Cardiac fibroblast (primary cell): ENCODE measurements at regions not wholly inside any gene's neighbourhood (a gene's known extent, or its start where the extent isn't known, plus 50 kb on each side); places are given as distances from the start of the nearest gene placed in this dataset.

Experiments used
- DNase-seq, 2 donors: peaks; one replicate each; pipeline versions ENCODE4 v3.0.0 to v3.0.0-alpha.2; 2010; ENCODE audit warnings: low read depth in 2 of 2
- H3K4me3 ChIP-seq, 2 donors: replicated peaks in 1 of 2; 1 replicate in 1 of 2; 2 replicates in 1 of 2; pipeline ENCODE4 v1.5.1; 2011; ENCODE audit warnings: low read depth in 2 of 2, low read length in 2 of 2, mild to moderate bottlenecking in 2 of 2, moderate library complexity in 1 of 2
- TF ChIP-seq, protein P1 (sequence below): IDR thresholded peaks from one replicate; pipeline ENCODE4 v1.5.1; 2011; ENCODE audit warnings: low read depth, mild to moderate bottlenecking, low read length, inconsistent platforms

DNA sequence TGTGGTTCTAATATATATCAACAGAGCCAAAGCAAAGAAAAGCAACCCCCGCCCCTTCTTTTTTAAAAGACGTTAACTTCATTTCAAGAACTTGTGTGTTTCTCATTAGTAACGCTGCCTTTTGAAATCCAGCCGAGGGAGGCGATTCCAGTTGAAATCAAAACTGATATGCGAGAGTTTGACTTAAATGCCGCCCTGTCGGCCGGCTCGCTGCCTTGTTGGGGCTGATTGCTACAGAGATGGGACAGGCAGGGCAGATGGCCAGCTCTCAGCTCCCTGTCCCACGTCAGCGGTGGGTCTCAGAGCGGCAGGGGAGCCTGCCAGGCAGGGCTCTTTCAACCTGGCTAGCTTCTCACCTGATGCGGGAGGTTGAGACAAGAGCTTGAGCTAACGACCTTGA, 51.9 kb upstream of the ALX4 start:
- TF ChIP-seq, protein P1, sequence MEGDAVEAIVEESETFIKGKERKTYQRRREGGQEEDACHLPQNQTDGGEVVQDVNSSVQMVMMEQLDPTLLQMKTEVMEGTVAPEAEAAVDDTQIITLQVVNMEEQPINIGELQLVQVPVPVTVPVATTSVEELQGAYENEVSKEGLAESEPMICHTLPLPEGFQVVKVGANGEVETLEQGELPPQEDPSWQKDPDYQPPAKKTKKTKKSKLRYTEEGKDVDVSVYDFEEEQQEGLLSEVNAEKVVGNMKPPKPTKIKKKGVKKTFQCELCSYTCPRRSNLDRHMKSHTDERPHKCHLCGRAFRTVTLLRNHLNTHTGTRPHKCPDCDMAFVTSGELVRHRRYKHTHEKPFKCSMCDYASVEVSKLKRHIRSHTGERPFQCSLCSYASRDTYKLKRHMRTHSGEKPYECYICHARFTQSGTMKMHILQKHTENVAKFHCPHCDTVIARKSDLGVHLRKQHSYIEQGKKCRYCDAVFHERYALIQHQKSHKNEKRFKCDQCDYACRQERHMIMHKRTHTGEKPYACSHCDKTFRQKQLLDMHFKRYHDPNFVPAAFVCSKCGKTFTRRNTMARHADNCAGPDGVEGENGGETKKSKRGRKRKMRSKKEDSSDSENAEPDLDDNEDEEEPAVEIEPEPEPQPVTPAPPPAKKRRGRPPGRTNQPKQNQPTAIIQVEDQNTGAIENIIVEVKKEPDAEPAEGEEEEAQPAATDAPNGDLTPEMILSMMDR = no peak
- H3K4me3 ChIP-seq = no peak overlapping the region
- DNase-seq = no peak

DNA sequence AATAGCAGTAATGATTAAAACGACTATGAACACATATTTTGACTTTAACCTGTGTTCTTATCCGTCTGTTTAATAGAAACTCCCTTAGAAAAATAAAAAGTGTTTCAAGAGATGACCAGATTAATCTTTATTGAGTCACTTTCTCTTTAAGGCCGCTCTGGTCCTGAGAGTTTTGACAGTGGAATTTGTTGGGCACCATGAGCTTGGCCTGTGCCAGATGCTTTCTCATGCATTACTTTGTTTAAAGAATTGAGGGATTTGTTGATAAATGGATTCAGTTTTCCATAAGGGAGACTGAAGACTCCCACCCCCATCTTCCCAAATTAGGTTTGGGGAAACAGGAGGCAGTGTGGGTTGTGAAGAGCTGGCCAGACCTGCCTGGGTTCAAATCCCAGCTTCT, 53.2 kb upstream of the ALX4 start:
- TF ChIP-seq, protein P1 = no peak
- no peak for DNase-seq
- no peak overlapping the region for H3K4me3 ChIP-seq

DNA sequence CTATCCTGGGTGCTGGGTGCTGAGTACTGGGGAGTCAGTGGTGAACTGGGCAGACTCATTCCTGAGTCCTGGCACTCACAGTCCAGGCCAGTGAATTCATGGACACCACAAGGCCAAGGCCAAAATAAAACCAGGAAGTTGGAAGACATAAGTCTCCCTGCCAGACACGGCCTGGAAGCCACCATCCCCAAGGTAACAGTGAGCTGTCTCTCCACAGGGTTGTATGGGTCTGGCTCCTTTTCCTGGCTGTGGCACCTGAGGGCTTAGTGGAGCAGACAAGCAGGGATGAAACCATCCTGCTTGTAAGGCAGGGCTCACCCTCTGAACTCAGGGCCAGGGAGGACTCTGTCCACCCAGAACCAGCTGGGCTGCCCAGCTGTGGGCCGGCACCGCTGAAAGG, 54.7 kb upstream of the ALX4 start:
- H3K4me3 ChIP-seq = no peak overlapping the region
- TF ChIP-seq, protein P1 = no peak
- no peak for DNase-seq

DNA sequence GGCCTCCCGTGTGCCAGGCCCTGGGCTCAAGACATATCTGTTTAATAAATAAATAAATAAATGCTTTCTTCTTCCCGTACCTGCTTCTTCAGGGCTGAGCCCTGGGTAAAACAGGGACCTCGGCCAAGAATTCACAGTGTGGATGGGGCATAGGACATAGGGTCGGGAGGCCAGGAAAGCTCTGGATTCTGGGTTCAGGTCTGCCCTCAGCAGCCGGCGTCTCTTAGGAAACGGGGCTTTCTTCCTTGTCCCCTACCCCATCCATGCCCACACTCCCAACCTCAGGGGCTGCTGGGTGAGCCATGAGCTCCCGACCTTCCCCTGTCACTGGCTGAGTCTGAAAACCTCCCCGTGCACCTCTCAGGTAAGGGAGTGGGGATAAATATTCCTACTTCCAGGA, 55.7 kb upstream of the ALX4 start:
- TF ChIP-seq, protein P1 = no peak
- DNase-seq = no peak
- H3K4me3 ChIP-seq = no peak overlapping the region

DNA sequence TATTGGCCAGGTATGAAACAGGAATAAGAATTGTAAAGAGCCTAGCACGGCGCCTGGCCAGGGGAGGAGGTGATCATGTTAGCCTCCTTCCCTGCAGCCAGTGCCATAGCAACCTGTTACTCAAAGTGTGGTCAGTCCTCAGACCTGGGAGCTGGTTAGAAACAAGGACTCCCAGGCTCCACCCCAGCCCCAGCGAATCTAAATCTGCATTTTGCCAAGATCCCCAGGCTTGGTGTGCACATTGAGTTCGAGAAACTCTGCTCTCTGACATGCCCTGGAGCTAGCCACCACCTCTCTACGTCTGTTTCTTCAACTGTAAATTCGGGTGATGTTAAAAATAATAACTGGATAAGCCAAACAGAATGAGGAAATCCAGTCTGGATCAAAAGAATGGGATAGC, 56.1 kb upstream of the ALX4 start:
- no peak for DNase-seq
- H3K4me3 ChIP-seq = no peak overlapping the region
- TF ChIP-seq, protein P1 = no peak

DNA sequence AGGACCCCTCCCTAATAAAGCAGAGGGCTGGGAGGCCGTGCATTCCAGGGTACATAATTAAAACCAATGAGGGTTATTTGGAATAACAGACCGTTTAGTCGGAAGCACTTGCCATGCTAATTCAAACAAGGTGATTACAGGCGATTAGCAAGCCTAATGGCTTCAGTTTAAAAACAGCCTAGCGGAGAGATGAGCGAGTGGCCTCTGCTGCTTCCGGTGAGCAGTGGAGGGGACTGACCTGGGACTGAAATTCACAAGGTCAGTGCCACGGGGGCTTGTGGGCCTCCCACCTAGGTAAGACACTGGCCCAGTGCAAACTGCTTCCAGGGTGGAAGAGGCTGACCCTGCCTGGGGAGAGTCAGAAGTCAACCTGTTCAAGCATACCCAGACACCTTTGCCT, 56.8 kb upstream of the ALX4 start:
- TF ChIP-seq, protein P1 = no peak
- no peak for DNase-seq

DNA sequence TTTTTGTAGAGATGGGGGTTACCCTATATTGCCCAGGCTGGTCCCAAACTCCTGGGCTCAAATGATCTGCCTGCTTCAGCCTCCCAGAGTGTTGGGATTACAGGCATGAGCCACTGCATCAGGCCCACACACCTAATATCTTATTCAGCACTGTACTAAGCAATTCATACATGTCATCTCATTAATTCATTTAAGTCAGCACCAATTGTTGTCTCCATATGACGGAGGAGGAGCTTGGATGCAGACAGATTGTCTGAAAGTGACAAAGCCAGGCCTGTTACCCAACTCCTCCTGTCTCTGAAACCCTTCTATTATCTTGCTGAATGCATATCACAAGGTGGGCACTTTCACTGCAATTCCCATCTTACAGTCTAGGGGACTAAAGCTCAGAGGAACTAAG, 57.5 kb upstream of the ALX4 start:
- TF ChIP-seq, protein P1 = no peak
- H3K4me3 ChIP-seq = no peak overlapping the region
- DNase-seq = no peak

More for the DNA sequence above, 56.8 kb upstream of the ALX4 start:
- no peak overlapping the region for H3K4me3 ChIP-seq
